Body of pancreas (tissue), 4 donors: ENCODE measurements at regions not wholly inside any gene's neighbourhood (a gene's known extent, or its start where the extent isn't known, plus 50 kb on each side); places are given as distances from the start of the nearest gene placed in this dataset.
A peak's percentile ranks its signal among the peaks of the same experiment; 100 is the strongest.

Experiments
- ATAC-seq: fragments of 150-250 bp; one replicate; pipeline ENCODE4 v1.9.1; 2016
- DNase-seq, 4 donors: peaks; one replicate each; pipeline ENCODE4 v3.0.0-alpha.2; 2019
- H3K27ac ChIP-seq, 4 donors: fragments of 200-600 bp; sonication (generic); 1 replicate in 3 of 4; 2 replicates in 1 of 4; pipeline versions ENCODE4 v1.5.1 to v1.6.1; 2016 to 2019; ENCODE audit warnings: mild to moderate bottlenecking in 1 of 4, mixed read lengths in 1 of 4, moderate library complexity in 1 of 4
- H3K27me3 ChIP-seq, 2 donors: fragments of 200-600 bp; sonication (generic); one replicate each; pipeline ENCODE4 v1.6.0; 2016; ENCODE audit warnings: mild to moderate bottlenecking in 1 of 2
- H3K36me3 ChIP-seq, 2 donors: fragments of 200-600 bp; sonication (generic); replicated peaks in 1 of 2; 2 replicates each; pipeline ENCODE4 v1.5.1; 2016; ENCODE audit warnings: low read depth in 2 of 2; ENCODE audit not compliant: insufficient read depth in 1 of 2
- H3K4me1 ChIP-seq: fragments of 200-600 bp; sonication (generic); one replicate; pipeline ENCODE4 v1.6.0; 2016
- H3K4me3 ChIP-seq, 2 donors: fragments of 200-600 bp; sonication (generic); 1 replicate in 1 of 2; 2 replicates in 1 of 2; pipeline ENCODE4 v1.5.1; 2016 to 2019
- H3K9me3 ChIP-seq, 3 donors: fragments of 200-600 bp; sonication (generic); 1 replicate in 2 of 3; 2 replicates in 1 of 3; pipeline ENCODE4 v1.5.1; 2016
- CTCF ChIP-seq, 7 experiments: fragments of 450-650 bp in 4 of 7; fragments of 200-600 bp in 3 of 7; sonication (generic) in 3 of 7; IDR thresholded peaks; one replicate each; pipeline ENCODE4 v1.5.1; 2016 to 2019; ENCODE audit warnings: antibody characterized with exemption in 7 of 7
- POLR2A ChIP-seq, 3 donors: fragments of 450-650 bp; IDR thresholded peaks; one replicate each; pipeline ENCODE4 v1.6.1; 2016; ENCODE audit warnings: antibody characterized with exemption in 3 of 3, mild to moderate bottlenecking in 2 of 3
- WGBS, 2 donors: methylation state at CpG; one replicate each; pipeline ENCODE4 v1.1.5; 2017; 5-methylcytosine and 5-hydroxymethylcytosine counted together
- intact Hi-C: fragments of 100-400 bp; cut with DNase I; formaldehyde crosslinking; loops from one replicate; pipeline ENCODE4 v1.15.1; 2023

- H3K27me3 ChIP-seq, result no peaks in the 10 kb centered on the region
- intact Hi-C loops, result no loop called here
- H3K9me3 ChIP-seq, result no peaks in the 10 kb centered on the region
- WGBS, 2 donors, result 64 to 65% methylated on average over 1 of the region's 1 CpG
- ATAC-seq (no peak), DNase-seq (no peak)
- no peak overlapping the region for H3K27ac ChIP-seq
- TF ChIP-seq POLR2A (IDR thresholded peaks at IDR 0.05) (no peak), CTCF (IDR thresholded peaks at IDR 0.05) (no peak)
- no peaks in the 10 kb centered on the region for H3K36me3 ChIP-seq
- H3K4me3 ChIP-seq, result no peak overlapping the region
- H3K4me1 ChIP-seq, result no peaks in the 10 kb centered on the region
Measured at GRCh38 chr7:88377434-88377833, 70.7 kb upstream of the STEAP4 start.

GRCh38 chr7:88368686-88369085, 62.0 kb upstream of the STEAP4 start:
- intact Hi-C loops, result no loop called here
- no peak overlapping the region for H3K27ac ChIP-seq
- ATAC-seq, result no peak
- 82 to 91% methylated on average over 4 of the region's 4 CpGs for WGBS, 2 donors
- TF ChIP-seq POLR2A (IDR thresholded peaks at IDR 0.05), result no peak
- TF ChIP-seq CTCF (IDR thresholded peaks at IDR 0.05), result no peak
- DNase-seq, result no peak
- peaks cover 6% of the 10 kb centered on the region for H3K4me1 ChIP-seq
- no peaks in the 10 kb centered on the region for H3K9me3 ChIP-seq
- no peak overlapping the region for H3K4me3 ChIP-seq
- no peaks in the 10 kb centered on the region for H3K36me3 ChIP-seq
- no peaks in the 10 kb centered on the region for H3K27me3 ChIP-seq

- H3K27ac ChIP-seq, result no peak overlapping the region
- TF ChIP-seq CTCF (IDR thresholded peaks at IDR 0.05) (no peak), POLR2A (IDR thresholded peaks at IDR 0.05) (no peak)
- 93 to 94% methylated on average over 1 of the region's 1 CpG for WGBS, 2 donors
- H3K9me3 ChIP-seq, result no peaks in the 10 kb centered on the region
- ATAC-seq, result no peak
- no peaks in the 10 kb centered on the region for H3K36me3 ChIP-seq
- no peak for DNase-seq
- intact Hi-C loops, result no loop called here
- no peak overlapping the region for H3K4me3 ChIP-seq
- H3K4me1 ChIP-seq, result peaks cover 7% of the 10 kb centered on the region
- no peaks in the 10 kb centered on the region for H3K27me3 ChIP-seq
Measured at GRCh38 chr7:88366845-88367244, 60.2 kb upstream of the STEAP4 start.

- intact Hi-C loops, result no loop called here
- Histone ChIP-seq H3K4me1 (peaks cover 7% of the 10 kb centered on the region), H3K4me3 (no peak overlapping the region), H3K36me3 (no peaks in the 10 kb centered on the region), H3K27ac (no peak overlapping the region), H3K9me3 (no peaks in the 10 kb centered on the region), H3K27me3 (no peaks in the 10 kb centered on the region)
- peak; percentile 33 for ATAC-seq
- 27 to 29% methylated on average over 2 of the region's 2 CpGs for WGBS, 2 donors
- TF ChIP-seq POLR2A (IDR thresholded peaks at IDR 0.05), result no peak
- TF ChIP-seq CTCF (IDR thresholded peaks at IDR 0.05), result no peak
- peak in 1 of 4 donors; percentile 33 for DNase-seq
Measured at GRCh38 chr7:88363869-88364268, 57.2 kb upstream of the STEAP4 start.

GRCh38 chr7:88363249-88363648, 56.6 kb upstream of the STEAP4 start:
- no peak for ATAC-seq
- DNase-seq, result no peak
- no peak overlapping the region for H3K27ac ChIP-seq
- no peaks in the 10 kb centered on the region for H3K36me3 ChIP-seq
- intact Hi-C loops, result no loop called here
- H3K4me1 ChIP-seq, result peaks cover 8% of the 10 kb centered on the region
- no peaks in the 10 kb centered on the region for H3K9me3 ChIP-seq
- no peak for TF ChIP-seq POLR2A (IDR thresholded peaks at IDR 0.05)
- TF ChIP-seq CTCF (IDR thresholded peaks at IDR 0.05), result no peak
- 90 to 95% methylated on average over 7 of the region's 7 CpGs for WGBS, 2 donors
- H3K27me3 ChIP-seq, result no peaks in the 10 kb centered on the region
- no peak overlapping the region for H3K4me3 ChIP-seq
